ENCODE measurements at regions not wholly inside any gene's neighbourhood (a gene's known extent, or its start where the extent isn't known, plus 50 kb on each side); places are given as distances from the start of the nearest gene placed in this dataset.
"Not testable (repeated sequence)": the region's sequence is repeated elsewhere in the genome, so short reads cannot be mapped to it uniquely, and the experiment has no call there.

DNA sequence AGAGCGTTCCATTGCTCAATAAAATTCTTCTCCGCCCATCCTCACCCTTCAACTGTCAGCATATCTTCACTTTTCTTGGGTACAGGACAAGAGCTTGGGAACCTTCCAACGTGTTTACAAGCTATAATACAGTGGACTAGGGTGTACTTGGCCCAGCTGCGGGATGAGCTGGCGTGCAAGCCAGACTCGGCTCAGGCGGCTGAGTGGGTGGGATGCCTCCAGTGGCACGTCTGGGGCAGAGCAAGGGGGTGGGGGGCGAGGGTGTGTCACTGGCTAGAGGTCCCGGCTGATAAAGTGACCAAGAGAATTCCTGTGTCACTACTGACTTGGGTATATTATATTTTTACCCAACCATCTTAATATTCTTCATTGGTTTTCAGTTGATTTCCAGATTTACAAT lies 179.7 kb downstream of the EVA1A start:
- no peak for ATAC-seq

DNA sequence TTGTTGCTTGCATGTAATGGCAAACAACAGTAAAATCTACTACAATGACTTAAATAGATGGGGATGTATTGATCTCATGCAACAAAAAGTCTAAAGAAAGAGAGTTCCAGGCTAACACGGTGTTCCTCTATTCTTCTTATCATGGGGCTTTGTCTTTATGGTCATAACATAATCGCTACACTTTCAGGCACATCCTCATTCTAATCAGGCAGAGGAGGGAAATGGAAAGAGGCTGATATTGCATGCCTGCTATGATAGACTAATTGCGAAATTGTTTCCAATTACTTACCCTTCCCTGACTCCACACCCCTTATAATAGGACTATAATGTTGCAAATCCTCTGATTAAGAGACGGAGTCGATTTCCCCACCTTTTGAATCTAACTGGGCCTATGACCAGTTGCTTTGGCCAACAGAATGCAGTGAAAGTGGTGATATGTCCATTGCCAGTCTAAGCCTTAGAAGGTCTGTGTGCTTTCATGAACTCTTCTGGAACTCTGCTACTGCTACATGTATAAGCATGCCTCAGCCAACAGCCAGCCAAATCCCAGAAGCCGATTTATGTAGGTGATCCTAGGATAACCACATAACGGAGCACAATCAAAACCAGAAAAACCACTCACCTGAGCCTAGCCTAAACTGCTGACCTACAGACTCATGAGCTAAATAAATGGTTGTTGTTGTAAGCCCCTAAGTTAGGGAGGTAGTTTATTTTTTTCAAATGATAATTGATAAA lies 180.3 kb upstream of the TACR1 start:
- no peak for ATAC-seq

GRCh38 chr2:75375646-75376582 lies 176.6 kb upstream of the TACR1 start:
- ATAC-seq: no peak

GRCh38 chr2:75374414-75374957 lies 175.2 kb upstream of the TACR1 start:
- not testable (repeated sequence) for ATAC-seq

DNA sequence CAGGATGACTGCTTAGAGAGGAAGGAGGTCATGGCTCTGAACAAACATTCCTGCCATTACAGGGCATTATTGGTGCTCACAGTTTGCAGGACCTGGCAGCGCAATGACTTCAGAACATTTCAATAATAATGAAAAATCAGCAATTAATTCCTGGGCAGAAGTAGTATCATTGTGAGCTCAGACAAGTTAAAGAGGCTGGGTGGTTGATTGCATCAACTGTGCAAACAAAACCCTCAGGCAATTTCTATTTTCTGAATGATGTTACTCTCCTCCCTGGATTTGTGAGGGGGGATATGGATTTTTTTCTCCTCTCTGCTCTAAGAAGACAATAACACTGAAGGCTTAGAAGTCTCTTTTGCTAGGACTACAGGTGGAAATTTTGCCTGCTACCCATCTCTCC lies 168.1 kb upstream of the TACR1 start:
- no peak for ATAC-seq

DNA sequence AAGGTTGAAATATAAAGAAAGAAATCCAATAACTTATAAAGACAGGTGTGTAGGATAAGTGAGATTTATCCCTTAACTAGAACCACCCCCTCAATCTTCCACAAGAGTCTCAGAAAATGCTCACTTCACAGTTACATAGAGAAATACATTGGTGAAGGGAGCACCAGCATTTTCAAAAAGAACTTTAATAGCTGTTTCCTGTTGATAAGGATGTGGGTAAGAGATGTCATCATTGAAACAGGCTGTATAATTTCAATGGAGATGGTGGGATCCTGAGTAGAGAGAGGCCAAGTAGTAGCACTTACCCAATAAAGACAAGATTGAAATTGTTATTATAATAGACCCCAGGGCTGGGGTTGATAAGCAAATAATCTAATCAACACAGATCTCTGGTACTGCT lies 162.2 kb upstream of the TACR1 start:
- no peak for ATAC-seq

DNA sequence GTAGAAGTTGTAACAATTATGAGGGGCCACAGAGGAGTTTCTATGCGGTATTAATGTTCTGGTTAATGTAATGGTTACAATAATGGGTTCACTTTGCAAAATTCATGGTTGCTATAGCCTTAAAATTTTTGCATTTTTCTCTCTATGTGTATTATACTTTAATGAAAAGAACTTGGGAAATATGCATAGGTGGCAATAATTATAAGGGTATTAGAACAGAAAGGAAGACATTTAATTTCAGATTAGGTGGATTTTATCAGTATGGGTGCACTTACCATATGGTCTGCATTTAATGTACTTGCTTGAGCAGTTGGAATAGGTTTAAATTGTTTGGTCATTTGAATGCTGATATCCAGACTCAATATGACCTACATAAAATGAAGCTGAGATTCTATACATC lies 161.6 kb upstream of the TACR1 start:
- no peak for ATAC-seq

GRCh38 chr2:75356865-75357264 lies 157.5 kb upstream of the TACR1 start:
- ATAC-seq: no peak

DNA sequence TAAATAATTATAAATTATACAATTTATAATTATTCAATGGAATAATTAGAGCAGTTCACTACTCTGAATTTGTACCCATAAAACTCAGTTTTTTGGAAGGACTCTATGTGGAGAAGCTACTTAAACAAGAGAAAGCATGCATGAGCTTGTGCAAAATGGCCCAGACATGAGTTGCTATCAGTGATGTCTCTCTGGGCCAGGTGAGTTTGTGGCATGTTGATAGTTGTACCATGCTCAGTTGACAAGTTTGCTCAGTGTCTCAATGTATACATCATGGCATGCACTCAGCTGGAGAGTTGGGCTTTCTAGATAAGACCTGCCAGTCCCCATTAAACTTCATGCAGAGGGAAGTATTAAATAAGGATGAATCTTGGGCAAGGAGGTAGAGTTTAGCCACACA lies 153.8 kb upstream of the TACR1 start:
- ATAC-seq: no peak

DNA sequence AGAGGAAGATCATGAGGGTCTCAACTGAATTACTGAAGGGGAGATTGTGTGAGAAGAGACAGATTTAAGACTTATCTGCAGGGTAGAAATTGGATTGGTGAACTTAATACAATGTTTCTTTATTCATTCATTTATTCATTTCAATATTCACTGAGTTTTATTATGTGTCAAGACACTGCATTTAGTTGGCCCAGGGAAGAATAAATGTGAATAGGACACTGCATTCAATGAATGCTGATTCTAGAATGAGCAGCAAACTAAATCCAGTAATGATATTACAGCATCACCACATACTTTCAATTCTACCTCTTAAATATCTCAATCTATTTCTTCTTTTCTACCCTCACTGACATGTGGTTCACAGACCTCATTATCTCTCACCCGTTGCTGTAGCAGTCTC lies 149.0 kb upstream of the TACR1 start:
- no peak for ATAC-seq

GRCh38 chr2:75344146-75344545 lies 144.8 kb upstream of the TACR1 start:
- no peak for ATAC-seq

GRCh38 chr2:75342504-75343175 lies 143.3 kb upstream of the TACR1 start:
- no peak for ATAC-seq

DNA sequence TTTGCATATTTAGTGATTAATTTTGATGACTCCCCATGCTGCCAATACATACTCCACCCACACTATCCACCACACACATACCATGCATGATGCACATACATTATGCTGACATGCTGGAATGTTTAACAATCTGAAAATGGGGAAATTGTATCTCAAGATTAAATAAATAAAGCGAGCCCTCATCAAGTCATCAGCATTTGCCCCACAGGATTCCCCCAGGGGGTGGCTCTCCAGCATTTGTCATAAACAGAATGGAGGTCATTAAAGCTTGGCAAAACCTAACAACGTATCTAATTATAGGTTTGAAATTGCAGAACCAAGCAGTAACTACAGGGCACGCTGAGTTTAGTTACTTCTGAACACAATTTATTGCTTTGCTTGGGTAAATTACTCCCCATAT lies 141.2 kb upstream of the TACR1 start:
- no peak for ATAC-seq

GRCh38 chr2:75338461-75338860 lies 139.1 kb upstream of the TACR1 start:
- no peak for ATAC-seq

- ATAC-seq: no peak
Observed at GRCh38 chr2:75337619-75338018, 138.3 kb upstream of the TACR1 start.

DNA sequence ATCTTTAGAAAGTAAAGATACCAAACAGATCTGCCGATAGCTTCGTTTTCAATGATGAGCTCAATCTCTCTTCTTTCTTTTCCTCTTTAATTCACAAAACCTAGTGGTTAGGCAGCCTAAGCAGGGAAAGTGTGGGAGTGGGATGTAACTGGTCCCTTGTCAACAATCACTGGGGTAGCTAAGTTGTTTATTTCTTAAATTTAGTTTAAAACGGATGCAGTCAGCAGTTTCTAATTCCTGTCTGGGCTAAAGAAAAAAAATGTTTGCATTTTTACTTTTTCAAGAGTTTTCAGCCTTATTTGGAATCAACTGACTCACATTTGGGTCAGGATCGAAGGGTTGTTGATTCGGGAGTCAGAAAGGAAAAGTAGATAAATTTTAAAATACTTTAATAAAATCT lies 137.7 kb upstream of the TACR1 start:
- no peak for ATAC-seq

- ATAC-seq: no peak
Observed at GRCh38 chr2:75336451-75336850, 137.1 kb upstream of the TACR1 start.

DNA sequence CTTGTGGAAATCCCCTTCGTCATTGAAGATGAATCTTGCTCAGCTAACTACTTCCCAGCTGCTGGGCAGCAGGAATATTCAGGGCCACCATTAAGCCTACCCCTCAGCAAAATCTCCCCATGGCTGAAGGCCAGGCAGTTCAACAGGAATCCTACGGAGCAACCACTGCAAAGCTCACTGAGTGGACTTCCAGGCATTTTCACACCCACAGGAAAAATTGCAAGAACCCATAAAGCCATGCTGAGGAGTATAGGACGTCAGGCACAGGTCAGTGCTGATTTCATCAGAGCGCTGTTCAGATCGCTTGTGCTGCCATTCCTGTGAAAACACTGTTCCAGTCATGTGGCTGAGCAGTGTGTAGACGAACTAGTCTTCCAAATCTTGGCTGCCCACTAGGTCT lies 134.8 kb upstream of the TACR1 start:
- no peak for ATAC-seq

DNA sequence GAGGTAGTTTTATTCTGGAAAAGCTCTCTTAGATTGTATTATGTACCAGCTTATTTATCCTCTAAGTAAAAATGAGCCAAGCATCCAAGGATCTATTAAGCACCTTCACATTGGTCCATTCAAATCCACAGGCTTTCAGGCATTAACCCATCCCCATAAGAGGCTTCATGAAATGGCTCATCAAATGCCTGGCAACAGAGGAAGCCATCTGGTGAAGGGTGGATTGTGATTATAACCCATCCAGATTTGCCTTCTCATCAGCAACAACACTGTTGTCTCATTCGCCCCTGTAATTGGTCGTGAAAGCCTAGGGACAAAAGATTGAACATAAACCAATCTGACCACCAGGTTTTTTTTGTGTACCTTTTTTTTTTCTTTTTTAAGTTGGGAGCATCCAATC lies 134.3 kb upstream of the TACR1 start:
- no peak for ATAC-seq

DNA sequence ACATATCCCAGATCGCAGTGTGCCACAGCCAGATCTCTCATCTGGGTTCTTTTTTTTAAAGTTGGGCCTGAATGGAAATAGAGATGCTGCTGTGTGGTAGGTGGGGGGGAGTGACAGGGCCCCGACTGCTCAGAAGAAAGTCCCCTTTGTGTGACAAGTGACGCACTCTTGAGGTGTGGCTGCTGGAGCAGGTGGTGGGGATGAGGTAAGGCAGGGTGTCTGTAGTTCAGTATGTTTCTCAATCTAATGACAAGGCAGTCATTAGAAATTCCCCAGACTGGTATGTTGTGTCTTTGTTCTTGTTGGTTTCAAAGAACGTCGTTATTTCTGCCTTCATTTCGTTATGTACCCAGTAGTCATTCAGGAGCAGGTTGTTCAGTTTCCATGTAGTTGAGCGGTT lies 128.8 kb upstream of the TACR1 start:
- ATAC-seq: no peak

- no peak for ATAC-seq
Observed at GRCh38 chr2:75327334-75327733, 128.0 kb upstream of the TACR1 start.

- ATAC-seq: no peak
Observed at GRCh38 chr2:75326645-75327044, 127.3 kb upstream of the TACR1 start.

DNA sequence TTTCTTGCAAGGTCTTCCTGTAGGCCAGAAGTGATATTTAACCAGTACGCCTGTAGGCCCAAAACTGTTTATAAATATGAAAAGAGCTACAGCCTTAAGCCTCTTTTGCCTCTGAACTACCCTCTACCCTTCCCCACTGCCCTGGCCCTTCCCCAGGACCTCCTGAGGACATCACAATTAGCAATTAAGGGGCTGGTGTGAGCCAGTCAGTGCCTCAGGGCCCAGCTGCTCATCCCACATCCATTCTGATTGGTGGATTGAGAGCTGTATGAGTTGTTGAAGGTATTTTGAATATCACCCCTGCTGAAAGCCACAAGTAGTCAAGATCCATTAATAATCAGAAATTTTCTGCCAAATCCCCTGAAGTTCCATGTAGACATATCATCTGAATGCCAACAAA lies 126.3 kb upstream of the TACR1 start:
- ATAC-seq: no peak

All from activated CD4-positive, CD25-positive, alpha-beta regulatory T cell treated with anti-CD3 and anti-CD28 coated beads, Interleukin-2, amount 50 U/mL, for 24 hours (primary cell).